Peyer's patch (tissue), 4 donors: ENCODE measurements at regions not wholly inside any gene's neighbourhood (a gene's known extent, or its start where the extent isn't known, plus 50 kb on each side); places are given as distances from the start of the nearest gene placed in this dataset.

Experiments
- POLR2A ChIP-seq, 2 donors: fragments of 450-650 bp; IDR thresholded peaks; one replicate each; pipeline ENCODE4 v1.5.1; 2017; ENCODE audit warnings: antibody characterized with exemption in 2 of 2, mild to moderate bottlenecking in 2 of 2, moderate library complexity in 2 of 2
- TF ChIP-seq, protein P1 (sequence below), 6 experiments: fragments of 450-650 bp in 4 of 6; fragments of 200-600 bp in 2 of 6; sonication (generic) in 1 of 6; IDR thresholded peaks; one replicate each; pipeline ENCODE4 v1.5.1; 2017 to 2019; ENCODE audit warnings: antibody characterized with exemption in 6 of 6, mild to moderate bottlenecking in 3 of 6, moderate library complexity in 1 of 6

DNA sequence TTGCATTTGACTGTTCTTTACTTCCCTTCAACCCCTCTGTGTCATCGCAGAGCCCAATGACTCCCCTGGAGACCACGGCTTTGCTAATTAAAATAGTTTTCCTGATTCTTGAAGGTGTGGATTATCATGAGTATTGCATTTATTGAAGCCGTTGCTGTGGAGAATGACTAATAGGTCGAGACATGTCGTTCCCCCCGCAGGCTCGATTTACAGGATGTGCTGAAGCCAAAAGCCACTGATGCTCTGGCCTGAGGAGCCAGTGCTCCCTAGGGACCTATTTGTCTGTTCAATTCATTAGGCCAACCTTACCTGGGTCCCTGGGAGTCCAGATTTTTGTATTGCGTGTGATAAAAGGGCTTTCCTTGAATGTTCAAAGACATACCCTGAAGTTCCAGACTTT is 102.3 kb downstream of the NPTX2 start:
- no peak for TF ChIP-seq POLR2A (IDR thresholded peaks at IDR 0.05)
- TF ChIP-seq, protein P1, sequence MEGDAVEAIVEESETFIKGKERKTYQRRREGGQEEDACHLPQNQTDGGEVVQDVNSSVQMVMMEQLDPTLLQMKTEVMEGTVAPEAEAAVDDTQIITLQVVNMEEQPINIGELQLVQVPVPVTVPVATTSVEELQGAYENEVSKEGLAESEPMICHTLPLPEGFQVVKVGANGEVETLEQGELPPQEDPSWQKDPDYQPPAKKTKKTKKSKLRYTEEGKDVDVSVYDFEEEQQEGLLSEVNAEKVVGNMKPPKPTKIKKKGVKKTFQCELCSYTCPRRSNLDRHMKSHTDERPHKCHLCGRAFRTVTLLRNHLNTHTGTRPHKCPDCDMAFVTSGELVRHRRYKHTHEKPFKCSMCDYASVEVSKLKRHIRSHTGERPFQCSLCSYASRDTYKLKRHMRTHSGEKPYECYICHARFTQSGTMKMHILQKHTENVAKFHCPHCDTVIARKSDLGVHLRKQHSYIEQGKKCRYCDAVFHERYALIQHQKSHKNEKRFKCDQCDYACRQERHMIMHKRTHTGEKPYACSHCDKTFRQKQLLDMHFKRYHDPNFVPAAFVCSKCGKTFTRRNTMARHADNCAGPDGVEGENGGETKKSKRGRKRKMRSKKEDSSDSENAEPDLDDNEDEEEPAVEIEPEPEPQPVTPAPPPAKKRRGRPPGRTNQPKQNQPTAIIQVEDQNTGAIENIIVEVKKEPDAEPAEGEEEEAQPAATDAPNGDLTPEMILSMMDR (IDR thresholded peaks at IDR 0.05): no peak
